ENCODE measurements at regions not wholly inside any gene's neighbourhood (a gene's known extent, or its start where the extent isn't known, plus 50 kb on each side); places are given as distances from the start of the nearest gene placed in this dataset.

DNA sequence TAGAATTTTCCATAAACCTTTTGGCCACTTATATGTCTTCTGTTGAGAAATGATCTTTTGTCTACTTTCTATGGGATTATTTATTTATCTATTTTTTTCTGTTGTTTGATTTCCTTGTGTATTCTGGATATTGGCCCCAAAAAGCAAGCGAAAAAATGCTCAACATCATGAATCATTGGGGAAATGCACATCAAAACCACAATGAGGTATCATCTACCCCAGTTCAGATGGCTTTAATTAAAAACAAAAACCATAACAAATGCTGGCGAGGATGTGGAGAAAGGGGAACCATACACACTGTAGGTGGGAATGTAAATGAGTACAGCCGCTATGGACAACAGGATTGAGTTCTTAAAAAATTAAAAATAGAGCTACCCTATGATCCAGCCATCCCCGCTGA is 125.0 kb upstream of the LPCAT1 start:
- TF ChIP-seq POLR2A (IDR thresholded peaks at IDR 0.05; ENCODE audit: low read length) (no peak), GATA1 (IDR thresholded peaks at IDR 0.05; ENCODE audit: low read depth, low read length) (no peak)

Measured in erythroblast (primary cell).